Fibroblast of lung (primary cell): ENCODE measurements at regions not wholly inside any gene's neighbourhood (a gene's known extent, or its start where the extent isn't known, plus 50 kb on each side); places are given as distances from the start of the nearest gene placed in this dataset.

Experiments
- DNase-seq, 2 donors: peaks; one replicate each; pipeline versions ENCODE4 v3.0.0 to v3.0.0-alpha.2; 2010; ENCODE audit warnings: low read depth in 2 of 2
- H2AFZ ChIP-seq: 2 replicates; pipeline ENCODE4 v1.5.1; 2012; ENCODE audit warnings: low read length, control low read depth, inconsistent platforms
- H3K27ac ChIP-seq: 2 replicates; pipeline ENCODE4 v1.5.1; 2011; ENCODE audit warnings: low read length, control low read depth; ENCODE audit not compliant: insufficient read depth
- H3K27me3 ChIP-seq: 2 replicates; pipeline ENCODE4 v1.5.1; 2011; ENCODE audit warnings: mild to moderate bottlenecking, low read length; ENCODE audit not compliant: control insufficient read depth, insufficient read depth
- H3K36me3 ChIP-seq: 2 replicates; pipeline ENCODE4 v1.5.1; 2011; ENCODE audit warnings: low read length; ENCODE audit not compliant: control insufficient read depth, insufficient read depth
- H3K4me1 ChIP-seq: 2 replicates; pipeline ENCODE4 v1.5.1; 2011; ENCODE audit warnings: low read length; ENCODE audit not compliant: control insufficient read depth, insufficient read depth; ENCODE audit errors: extremely low read depth
- H3K4me2 ChIP-seq: 2 replicates; pipeline ENCODE4 v1.5.1; 2011; ENCODE audit warnings: low read length, control low read depth; ENCODE audit not compliant: insufficient read depth; ENCODE audit errors: extremely low read depth
- H3K4me3 ChIP-seq, 4 experiments: fragments of 200-600 bp in 1 of 4; sonication (generic) in 1 of 4; replicated peaks in 1 of 4; 2 replicates each; pipeline ENCODE4 v1.5.1; 2011 to 2016; ENCODE audit warnings: low read length in 4 of 4, low read depth in 3 of 4, mild to moderate bottlenecking in 3 of 4, control low read depth in 2 of 4, inconsistent platforms in 1 of 4, mixed read lengths in 1 of 4; ENCODE audit not compliant: insufficient read depth in 1 of 4; ENCODE audit errors: control extremely low read depth in 1 of 4
- H3K79me2 ChIP-seq: 2 replicates; pipeline ENCODE4 v1.5.1; 2012; ENCODE audit warnings: mild to moderate bottlenecking, low read length, inconsistent platforms; ENCODE audit not compliant: control insufficient read depth, insufficient read depth
- H3K9ac ChIP-seq: 2 replicates; pipeline ENCODE4 v1.5.1; 2011; ENCODE audit warnings: mild to moderate bottlenecking, low read length, control low read depth; ENCODE audit not compliant: insufficient read depth
- H3K9me3 ChIP-seq: 2 replicates; pipeline ENCODE4 v1.5.1; 2012; ENCODE audit warnings: low read depth, low read length; ENCODE audit not compliant: control insufficient read depth, insufficient read depth
- H4K20me1 ChIP-seq: 2 replicates; pipeline ENCODE4 v1.5.1; 2011; ENCODE audit warnings: low read length; ENCODE audit not compliant: control insufficient read depth, insufficient read depth; ENCODE audit errors: extremely low read depth
- EZH2 ChIP-seq: IDR thresholded peaks from 2 replicates; pipeline ENCODE4 v1.5.1; 2012; ENCODE audit warnings: low read length, control low read depth, mild to moderate bottlenecking; ENCODE audit errors: missing control alignments
- TF ChIP-seq, protein P1 (sequence below), 2 donors: IDR thresholded peaks in 1 of 2; conservative IDR thresholded peaks in 1 of 2; 1 replicate in 1 of 2; 2 replicates in 1 of 2; pipeline ENCODE4 v1.5.1; 2011 to 2012; ENCODE audit warnings: low read length in 2 of 2, control low read depth in 1 of 2, inconsistent platforms in 1 of 2, low read depth in 1 of 2, mild to moderate bottlenecking in 1 of 2

DNA sequence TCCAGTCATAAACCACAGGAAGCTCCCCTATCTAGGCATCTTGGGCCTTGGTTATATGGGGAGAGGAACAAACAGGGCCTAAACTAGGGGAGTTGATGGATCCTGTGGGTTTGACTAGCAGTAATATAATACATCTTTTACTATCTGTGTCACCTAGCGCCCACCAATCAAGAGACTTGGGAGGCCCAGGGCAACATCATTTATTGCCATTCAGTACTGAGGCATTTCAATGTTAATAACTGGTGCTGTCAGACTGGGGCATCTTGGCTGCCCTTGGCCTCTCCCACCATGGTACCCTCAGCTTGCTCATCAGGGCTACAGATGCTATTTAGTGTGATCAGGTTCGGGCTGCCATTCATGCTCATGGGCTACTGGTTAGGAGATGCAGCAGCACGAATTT, 320.7 kb downstream of the MYCN start:
- no peaks in the 10 kb centered on the region for H3K4me1 ChIP-seq
- H2AFZ ChIP-seq, result no peak overlapping the region
- no peaks in the 10 kb centered on the region for H3K9me3 ChIP-seq
- H3K27ac ChIP-seq, result no peak overlapping the region
- no peaks in the 10 kb centered on the region for H3K27me3 ChIP-seq
- no peak overlapping the region for H3K4me2 ChIP-seq
- H4K20me1 ChIP-seq, result no peaks in the 10 kb centered on the region
- no peaks in the 10 kb centered on the region for H3K36me3 ChIP-seq
- no peak overlapping the region for H3K4me3 ChIP-seq
- TF ChIP-seq, protein P1, sequence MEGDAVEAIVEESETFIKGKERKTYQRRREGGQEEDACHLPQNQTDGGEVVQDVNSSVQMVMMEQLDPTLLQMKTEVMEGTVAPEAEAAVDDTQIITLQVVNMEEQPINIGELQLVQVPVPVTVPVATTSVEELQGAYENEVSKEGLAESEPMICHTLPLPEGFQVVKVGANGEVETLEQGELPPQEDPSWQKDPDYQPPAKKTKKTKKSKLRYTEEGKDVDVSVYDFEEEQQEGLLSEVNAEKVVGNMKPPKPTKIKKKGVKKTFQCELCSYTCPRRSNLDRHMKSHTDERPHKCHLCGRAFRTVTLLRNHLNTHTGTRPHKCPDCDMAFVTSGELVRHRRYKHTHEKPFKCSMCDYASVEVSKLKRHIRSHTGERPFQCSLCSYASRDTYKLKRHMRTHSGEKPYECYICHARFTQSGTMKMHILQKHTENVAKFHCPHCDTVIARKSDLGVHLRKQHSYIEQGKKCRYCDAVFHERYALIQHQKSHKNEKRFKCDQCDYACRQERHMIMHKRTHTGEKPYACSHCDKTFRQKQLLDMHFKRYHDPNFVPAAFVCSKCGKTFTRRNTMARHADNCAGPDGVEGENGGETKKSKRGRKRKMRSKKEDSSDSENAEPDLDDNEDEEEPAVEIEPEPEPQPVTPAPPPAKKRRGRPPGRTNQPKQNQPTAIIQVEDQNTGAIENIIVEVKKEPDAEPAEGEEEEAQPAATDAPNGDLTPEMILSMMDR (conservative IDR thresholded peaks at IDR 0.05 in 1 of 2, IDR thresholded peaks at IDR 0.05 in 1 of 2; ENCODE audit: low read depth in 1 of 2, low read length in 2 of 2), result no peak
- no peak for TF ChIP-seq EZH2
- DNase-seq, result no peak
- no peak overlapping the region for H3K9ac ChIP-seq
- no peaks in the 10 kb centered on the region for H3K79me2 ChIP-seq

DNA sequence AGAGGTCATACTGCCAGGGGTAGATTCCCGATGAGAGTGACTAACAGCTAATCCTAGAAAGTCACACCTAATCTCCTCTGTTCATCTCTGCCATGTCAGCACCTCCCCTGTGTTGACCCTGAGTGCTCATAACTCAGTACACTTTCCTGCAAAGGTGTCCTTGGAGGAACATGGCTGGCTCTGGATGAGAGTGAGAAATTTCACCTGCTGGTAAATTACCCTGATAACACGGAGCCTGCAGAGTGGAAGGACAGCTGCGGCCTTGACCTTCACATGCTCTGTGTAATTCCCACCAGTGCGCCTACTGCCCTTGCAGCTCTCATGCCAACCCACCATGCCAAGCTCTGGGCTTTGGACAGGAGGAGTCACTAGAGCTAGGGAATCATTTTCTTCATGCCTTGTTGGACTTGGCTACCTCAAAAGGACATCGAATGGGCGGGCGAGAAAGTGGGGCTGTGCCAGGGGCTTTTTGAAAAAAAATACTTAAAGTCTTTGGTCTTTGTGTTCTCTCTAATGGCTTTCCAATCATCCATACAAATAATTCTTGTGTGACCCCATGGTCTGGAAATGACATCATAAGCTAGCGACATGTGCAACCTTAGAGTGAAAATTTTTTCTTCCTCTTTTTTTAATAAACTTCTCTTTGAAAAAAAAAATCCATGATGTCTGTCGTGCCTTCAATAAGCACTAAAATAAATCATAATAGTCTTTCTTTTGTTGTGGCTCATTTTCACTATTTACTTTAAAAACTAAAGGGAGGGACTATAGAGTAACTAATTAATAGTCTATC, 319.9 kb downstream of the MYCN start:
- no peaks in the 10 kb centered on the region for H3K36me3 ChIP-seq
- H3K4me3 ChIP-seq, result no peak overlapping the region
- TF ChIP-seq, protein P1 (conservative IDR thresholded peaks at IDR 0.05 in 1 of 2, IDR thresholded peaks at IDR 0.05 in 1 of 2; ENCODE audit: low read depth in 1 of 2, low read length in 2 of 2), result no peak
- no peak for TF ChIP-seq EZH2
- DNase-seq, result no peak
- no peaks in the 10 kb centered on the region for H3K4me1 ChIP-seq
- no peak overlapping the region for H3K9ac ChIP-seq
- H3K9me3 ChIP-seq, result no peaks in the 10 kb centered on the region
- H4K20me1 ChIP-seq, result no peaks in the 10 kb centered on the region
- H3K79me2 ChIP-seq, result no peaks in the 10 kb centered on the region
- H3K27me3 ChIP-seq, result no peaks in the 10 kb centered on the region
- H2AFZ ChIP-seq, result no peak overlapping the region
- no peak overlapping the region for H3K4me2 ChIP-seq
- no peak overlapping the region for H3K27ac ChIP-seq

DNA sequence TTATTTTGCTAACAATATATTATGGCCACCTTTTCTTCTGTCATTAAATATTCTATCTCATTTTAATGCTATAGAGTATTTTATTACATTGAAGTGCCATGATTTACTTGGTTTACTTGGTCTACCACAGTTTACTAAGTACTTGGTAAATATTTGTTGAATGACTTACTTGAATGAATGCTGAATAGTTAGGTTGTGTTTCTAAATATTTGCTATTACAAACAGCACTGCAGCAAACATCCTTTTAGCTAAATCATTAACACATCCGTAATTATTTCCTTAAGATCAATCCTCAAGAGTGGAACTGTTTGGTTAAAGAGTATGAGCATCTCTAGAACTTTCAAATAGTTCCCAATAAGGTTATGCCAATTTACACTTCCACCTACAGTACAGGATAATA, 318.7 kb downstream of the MYCN start:
- H3K4me1 ChIP-seq, result no peaks in the 10 kb centered on the region
- no peaks in the 10 kb centered on the region for H3K9me3 ChIP-seq
- H4K20me1 ChIP-seq, result no peaks in the 10 kb centered on the region
- no peak overlapping the region for H3K4me2 ChIP-seq
- H3K27ac ChIP-seq, result no peak overlapping the region
- DNase-seq, result no peak
- H3K27me3 ChIP-seq, result no peaks in the 10 kb centered on the region
- TF ChIP-seq EZH2, result no peak
- H3K79me2 ChIP-seq, result no peaks in the 10 kb centered on the region
- no peaks in the 10 kb centered on the region for H3K36me3 ChIP-seq
- H2AFZ ChIP-seq, result no peak overlapping the region
- no peak overlapping the region for H3K9ac ChIP-seq
- no peak overlapping the region for H3K4me3 ChIP-seq
